GM12878 (cell line): ENCODE measurements at regions not wholly inside any gene's neighbourhood (a gene's known extent, or its start where the extent isn't known, plus 50 kb on each side); places are given as distances from the start of the nearest gene placed in this dataset.

Experiments used
- BRCA1 ChIP-seq: IDR thresholded peaks from 2 replicates; pipeline ENCODE4 v1.6.1; 2011; ENCODE audit warnings: low read depth, low read length, improper control_type of control experiment
- CEBPB ChIP-seq, 2 experiments: fragments of 150-350 bp in 1 of 2; IDR thresholded peaks; 2 replicates each; pipeline ENCODE4 v1.6.1; 2012 to 2014; ENCODE audit warnings: low read depth in 2 of 2, low read length in 2 of 2, borderline replicate concordance in 1 of 2, inconsistent platforms in 1 of 2
- EZH2 ChIP-seq: IDR thresholded peaks from 2 replicates; pipeline ENCODE4 v1.6.1; 2012; ENCODE audit warnings: low read depth, mild to moderate bottlenecking, control low read depth, inconsistent platforms, low read length, borderline replicate concordance; ENCODE audit not compliant: control insufficient read depth
- FOS ChIP-seq: IDR thresholded peaks from 3 replicates; pipeline ENCODE4 v1.6.1; 2011; ENCODE audit warnings: borderline replicate concordance; ENCODE audit not compliant: insufficient read length; ENCODE audit errors: extremely low read depth
- NFIC ChIP-seq: IDR thresholded peaks from 2 replicates; pipeline ENCODE4 v1.6.1; 2012; ENCODE audit warnings: low read depth, mild to moderate bottlenecking, inconsistent platforms, low read length, moderate library complexity
- NFXL1 ChIP-seq: fragments of 450-650 bp; IDR thresholded peaks from 2 replicates; pipeline ENCODE4 v1.6.1; 2017; ENCODE audit warnings: antibody characterized with exemption, mild to moderate bottlenecking, borderline replicate concordance
- PAX5 ChIP-seq: IDR thresholded peaks from 2 replicates; pipeline ENCODE4 v1.6.1; 2011; ENCODE audit warnings: low read depth, low read length, borderline replicate concordance
- POU2F2 ChIP-seq: IDR thresholded peaks from 3 replicates; pipeline ENCODE4 v1.6.1; 2011; ENCODE audit warnings: low read depth, mild to moderate bottlenecking, low read length, borderline replicate concordance
- RCOR1 ChIP-seq: conservative IDR thresholded peaks from 2 replicates; pipeline ENCODE4 v1.6.1; 2012; ENCODE audit warnings: low read depth, low read length, improper control_type of control experiment
- SIN3A ChIP-seq: IDR thresholded peaks from 2 replicates; pipeline ENCODE4 v1.6.1; 2012; ENCODE audit warnings: low read depth, low read length, improper control_type of control experiment
- SP1 ChIP-seq: IDR thresholded peaks from one replicate; pipeline ENCODE4 v1.6.1; 2011; ENCODE audit warnings: low read depth, low read length
- ZNF24 ChIP-seq: fragments of 450-650 bp; IDR thresholded peaks from 2 replicates; pipeline ENCODE4 v1.6.1; 2017; ENCODE audit warnings: antibody characterized with exemption, mild to moderate bottlenecking
- TF ChIP-seq, protein P1 (sequence below), 3 experiments: IDR thresholded peaks in 2 of 3; conservative IDR thresholded peaks in 1 of 3; 2 replicates each; pipeline ENCODE4 v1.5.1; 2011; ENCODE audit warnings: low read depth in 3 of 3, low read length in 3 of 3, mild to moderate bottlenecking in 3 of 3, control low read depth in 2 of 3, moderate library complexity in 2 of 3, inconsistent platforms in 1 of 3, mixed read lengths in 1 of 3; ENCODE audit not compliant: control insufficient read depth in 2 of 3, insufficient read depth in 1 of 3; ENCODE audit errors: extremely low read depth in 1 of 3
- TF ChIP-seq, protein P2 (sequence below): IDR thresholded peaks from 2 replicates; pipeline ENCODE4 v1.6.1; 2012; ENCODE audit warnings: mild to moderate bottlenecking, low read depth, low read length

DNA sequence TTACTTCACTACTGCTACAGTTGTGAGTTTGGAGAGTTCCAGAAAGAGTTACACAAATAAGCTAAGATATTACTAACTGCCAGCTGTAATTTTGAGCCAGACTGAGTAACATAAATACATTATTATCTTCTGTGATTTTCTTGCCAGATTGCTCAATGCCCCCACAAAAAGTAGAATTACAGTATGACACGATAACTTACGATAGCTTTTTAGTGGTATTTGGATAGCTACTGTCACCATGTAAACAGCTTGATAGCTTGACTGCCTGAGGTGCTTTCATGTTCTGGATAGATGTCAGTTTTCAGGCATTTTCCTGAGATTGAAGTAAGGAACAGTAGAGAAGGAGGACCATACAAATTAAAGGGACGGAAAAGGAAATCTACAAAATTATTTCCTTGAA is 533.3 kb downstream of the SOCS6 start:
- TF ChIP-seq RCOR1 (no peak), NFIC (no peak), FOS (no peak), EZH2 (no peak), SP1 (no peak), ZNF24 (no peak), BRCA1 (no peak), CEBPB (IDR thresholded peaks at IDR 0.05; ENCODE audit: borderline replicate concordance in 1 of 2, low read depth in 2 of 2, low read length in 2 of 2) (no peak), NFXL1 (no peak), SIN3A (no peak), POU2F2 (no peak), PAX5 (no peak)
- TF ChIP-seq, protein P1, sequence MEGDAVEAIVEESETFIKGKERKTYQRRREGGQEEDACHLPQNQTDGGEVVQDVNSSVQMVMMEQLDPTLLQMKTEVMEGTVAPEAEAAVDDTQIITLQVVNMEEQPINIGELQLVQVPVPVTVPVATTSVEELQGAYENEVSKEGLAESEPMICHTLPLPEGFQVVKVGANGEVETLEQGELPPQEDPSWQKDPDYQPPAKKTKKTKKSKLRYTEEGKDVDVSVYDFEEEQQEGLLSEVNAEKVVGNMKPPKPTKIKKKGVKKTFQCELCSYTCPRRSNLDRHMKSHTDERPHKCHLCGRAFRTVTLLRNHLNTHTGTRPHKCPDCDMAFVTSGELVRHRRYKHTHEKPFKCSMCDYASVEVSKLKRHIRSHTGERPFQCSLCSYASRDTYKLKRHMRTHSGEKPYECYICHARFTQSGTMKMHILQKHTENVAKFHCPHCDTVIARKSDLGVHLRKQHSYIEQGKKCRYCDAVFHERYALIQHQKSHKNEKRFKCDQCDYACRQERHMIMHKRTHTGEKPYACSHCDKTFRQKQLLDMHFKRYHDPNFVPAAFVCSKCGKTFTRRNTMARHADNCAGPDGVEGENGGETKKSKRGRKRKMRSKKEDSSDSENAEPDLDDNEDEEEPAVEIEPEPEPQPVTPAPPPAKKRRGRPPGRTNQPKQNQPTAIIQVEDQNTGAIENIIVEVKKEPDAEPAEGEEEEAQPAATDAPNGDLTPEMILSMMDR (IDR thresholded peaks at IDR 0.05 in 2 of 3, conservative IDR thresholded peaks at IDR 0.05 in 1 of 3; ENCODE audit: control insufficient read depth in 2 of 3, extremely low read depth in 1 of 3, insufficient read depth in 1 of 3, low read depth in 3 of 3, low read length in 3 of 3): no peak
- TF ChIP-seq, protein P2, sequence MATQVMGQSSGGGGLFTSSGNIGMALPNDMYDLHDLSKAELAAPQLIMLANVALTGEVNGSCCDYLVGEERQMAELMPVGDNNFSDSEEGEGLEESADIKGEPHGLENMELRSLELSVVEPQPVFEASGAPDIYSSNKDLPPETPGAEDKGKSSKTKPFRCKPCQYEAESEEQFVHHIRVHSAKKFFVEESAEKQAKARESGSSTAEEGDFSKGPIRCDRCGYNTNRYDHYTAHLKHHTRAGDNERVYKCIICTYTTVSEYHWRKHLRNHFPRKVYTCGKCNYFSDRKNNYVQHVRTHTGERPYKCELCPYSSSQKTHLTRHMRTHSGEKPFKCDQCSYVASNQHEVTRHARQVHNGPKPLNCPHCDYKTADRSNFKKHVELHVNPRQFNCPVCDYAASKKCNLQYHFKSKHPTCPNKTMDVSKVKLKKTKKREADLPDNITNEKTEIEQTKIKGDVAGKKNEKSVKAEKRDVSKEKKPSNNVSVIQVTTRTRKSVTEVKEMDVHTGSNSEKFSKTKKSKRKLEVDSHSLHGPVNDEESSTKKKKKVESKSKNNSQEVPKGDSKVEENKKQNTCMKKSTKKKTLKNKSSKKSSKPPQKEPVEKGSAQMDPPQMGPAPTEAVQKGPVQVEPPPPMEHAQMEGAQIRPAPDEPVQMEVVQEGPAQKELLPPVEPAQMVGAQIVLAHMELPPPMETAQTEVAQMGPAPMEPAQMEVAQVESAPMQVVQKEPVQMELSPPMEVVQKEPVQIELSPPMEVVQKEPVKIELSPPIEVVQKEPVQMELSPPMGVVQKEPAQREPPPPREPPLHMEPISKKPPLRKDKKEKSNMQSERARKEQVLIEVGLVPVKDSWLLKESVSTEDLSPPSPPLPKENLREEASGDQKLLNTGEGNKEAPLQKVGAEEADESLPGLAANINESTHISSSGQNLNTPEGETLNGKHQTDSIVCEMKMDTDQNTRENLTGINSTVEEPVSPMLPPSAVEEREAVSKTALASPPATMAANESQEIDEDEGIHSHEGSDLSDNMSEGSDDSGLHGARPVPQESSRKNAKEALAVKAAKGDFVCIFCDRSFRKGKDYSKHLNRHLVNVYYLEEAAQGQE: no peak
